ENCODE measurements at regions not wholly inside any gene's neighbourhood (a gene's known extent, or its start where the extent isn't known, plus 50 kb on each side); places are given as distances from the start of the nearest gene placed in this dataset.

DNA sequence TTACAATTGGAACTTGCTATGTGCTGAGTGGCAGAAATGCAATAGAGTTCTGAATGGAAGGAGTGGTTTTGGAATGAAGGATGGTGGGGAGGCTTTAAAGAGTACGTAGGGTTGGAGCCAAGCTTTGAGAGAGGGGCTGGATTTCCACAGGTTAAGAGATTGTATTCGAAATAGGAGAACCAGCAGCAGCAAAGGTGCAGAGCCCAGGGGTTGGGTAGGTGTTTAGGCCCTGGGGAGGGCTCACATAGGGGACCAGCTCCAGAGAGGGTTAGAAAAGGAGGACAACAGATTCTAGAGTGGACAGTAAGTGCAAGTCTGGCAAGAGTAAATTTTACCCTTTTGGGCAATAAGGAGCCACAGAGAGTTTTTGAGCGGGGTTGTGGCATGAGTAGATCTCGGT, 297.2 kb downstream of the RPS24 start:
- TF ChIP-seq, protein P1, sequence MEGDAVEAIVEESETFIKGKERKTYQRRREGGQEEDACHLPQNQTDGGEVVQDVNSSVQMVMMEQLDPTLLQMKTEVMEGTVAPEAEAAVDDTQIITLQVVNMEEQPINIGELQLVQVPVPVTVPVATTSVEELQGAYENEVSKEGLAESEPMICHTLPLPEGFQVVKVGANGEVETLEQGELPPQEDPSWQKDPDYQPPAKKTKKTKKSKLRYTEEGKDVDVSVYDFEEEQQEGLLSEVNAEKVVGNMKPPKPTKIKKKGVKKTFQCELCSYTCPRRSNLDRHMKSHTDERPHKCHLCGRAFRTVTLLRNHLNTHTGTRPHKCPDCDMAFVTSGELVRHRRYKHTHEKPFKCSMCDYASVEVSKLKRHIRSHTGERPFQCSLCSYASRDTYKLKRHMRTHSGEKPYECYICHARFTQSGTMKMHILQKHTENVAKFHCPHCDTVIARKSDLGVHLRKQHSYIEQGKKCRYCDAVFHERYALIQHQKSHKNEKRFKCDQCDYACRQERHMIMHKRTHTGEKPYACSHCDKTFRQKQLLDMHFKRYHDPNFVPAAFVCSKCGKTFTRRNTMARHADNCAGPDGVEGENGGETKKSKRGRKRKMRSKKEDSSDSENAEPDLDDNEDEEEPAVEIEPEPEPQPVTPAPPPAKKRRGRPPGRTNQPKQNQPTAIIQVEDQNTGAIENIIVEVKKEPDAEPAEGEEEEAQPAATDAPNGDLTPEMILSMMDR (IDR thresholded peaks at IDR 0.05; ENCODE audit: control extremely low read depth, extremely low read depth), result no peak
- 87 to 94% methylated on average over 4 of the region's 4 CpGs for WGBS, 2 donors
- H3K27ac ChIP-seq (ENCODE audit: low read depth in 1 of 2, low read length in 1 of 2), result no peak overlapping the region
- no peaks in the 10 kb centered on the region for H3K27me3 ChIP-seq (ENCODE audit: control insufficient read depth in 3 of 3, insufficient read depth in 3 of 3, low read length in 2 of 3)
- peaks cover 0 to 4% (median 0%) of the 10 kb centered on the region in 5 donors for H3K4me1 ChIP-seq (ENCODE audit: control insufficient read depth in 5 of 5, insufficient read depth in 5 of 5, low read length in 5 of 5)
- H3K4me3 ChIP-seq, result no peak overlapping the region
- no peak overlapping the region for H3K9ac ChIP-seq (ENCODE audit: insufficient read depth in 1 of 2, low read length in 2 of 2)
- ATAC-seq (ENCODE audit: insufficient read depth, low FRiP score), result no peak
- no peak for DNase-seq
- H3K36me3 ChIP-seq (ENCODE audit: control insufficient read depth in 4 of 4, insufficient read depth in 4 of 4, low read length in 4 of 4), result no peaks in the 10 kb centered on the region
- peaks cover 2 to 5% (median 4%) of the 10 kb centered on the region in 4 donors for H3K9me3 ChIP-seq (ENCODE audit: control insufficient read depth in 4 of 4, insufficient read depth in 3 of 4, low read length in 3 of 4)

DNA sequence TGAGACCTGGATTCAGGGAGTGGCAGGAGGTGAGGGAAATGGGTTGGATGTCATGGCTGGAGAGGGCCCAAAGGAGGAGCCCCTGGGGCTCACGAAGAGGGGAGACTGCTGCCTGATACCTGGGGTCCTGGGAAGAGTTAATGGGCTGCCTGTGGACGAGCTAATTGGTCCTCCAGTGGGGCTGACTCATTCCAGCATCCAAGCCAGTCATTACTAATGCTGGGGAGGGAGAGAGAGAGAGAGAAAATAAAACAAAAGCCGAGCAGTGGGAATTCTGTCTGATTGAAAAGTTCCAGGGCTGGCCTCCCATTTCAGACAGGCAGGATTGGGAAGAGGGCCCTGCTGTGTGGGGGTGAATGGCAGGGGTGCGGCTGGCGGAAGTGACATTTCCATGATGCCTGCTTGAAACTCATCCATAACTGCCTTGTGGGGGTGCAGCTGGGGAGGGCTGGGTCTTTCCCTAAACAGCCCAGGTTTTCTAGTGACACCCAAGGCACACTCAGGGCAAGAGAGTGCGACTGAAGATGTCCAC, 297.8 kb downstream of the RPS24 start:
- H3K4me3 ChIP-seq, result no peak overlapping the region
- peaks cover 1 to 5% (median 3%) of the 10 kb centered on the region in 4 donors for H3K9me3 ChIP-seq (ENCODE audit: control insufficient read depth in 4 of 4, insufficient read depth in 3 of 4, low read length in 3 of 4)
- TF ChIP-seq, protein P1 (IDR thresholded peaks at IDR 0.05; ENCODE audit: control extremely low read depth, extremely low read depth), result no peak
- H3K4me1 ChIP-seq (ENCODE audit: control insufficient read depth in 5 of 5, insufficient read depth in 5 of 5, low read length in 5 of 5), result peaks cover 0 to 8% (median 0%) of the 10 kb centered on the region in 5 donors
- no peaks in the 10 kb centered on the region for H3K27me3 ChIP-seq (ENCODE audit: control insufficient read depth in 3 of 3, insufficient read depth in 3 of 3, low read length in 2 of 3)
- no peaks in the 10 kb centered on the region for H3K36me3 ChIP-seq (ENCODE audit: control insufficient read depth in 4 of 4, insufficient read depth in 4 of 4, low read length in 4 of 4)
- ATAC-seq (ENCODE audit: insufficient read depth, low FRiP score) (no peak), DNase-seq (no peak)
- no peak overlapping the region for H3K27ac ChIP-seq (ENCODE audit: low read depth in 1 of 2, low read length in 1 of 2)
- H3K9ac ChIP-seq (ENCODE audit: insufficient read depth in 1 of 2, low read length in 2 of 2), result no peak overlapping the region
- WGBS, 2 donors, result 80 to 84% methylated on average over 6 of the region's 6 CpGs

DNA sequence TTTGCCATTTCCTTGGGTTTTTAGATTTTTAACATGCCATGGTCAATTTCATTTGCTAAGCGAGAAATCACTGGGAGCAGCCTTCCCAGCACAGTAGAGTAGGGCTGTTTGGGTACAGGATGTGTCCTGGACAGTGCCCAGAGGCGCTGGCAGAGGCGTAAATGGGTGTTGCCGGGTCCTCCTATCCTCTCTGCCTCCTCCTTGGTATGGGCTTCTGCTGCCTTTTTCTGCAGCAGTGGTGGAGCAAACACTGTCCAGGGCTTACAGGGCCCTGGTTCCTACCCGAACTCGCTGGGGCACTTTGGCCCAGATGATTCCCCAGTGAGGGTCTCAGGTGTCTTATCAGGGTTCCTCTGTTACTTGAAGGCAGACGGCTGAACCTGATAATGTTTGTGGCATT, 298.3 kb downstream of the RPS24 start:
- Histone ChIP-seq H3K36me3 (ENCODE audit: control insufficient read depth in 4 of 4, insufficient read depth in 4 of 4, low read length in 4 of 4) (no peaks in the 10 kb centered on the region), H3K9ac (ENCODE audit: insufficient read depth in 1 of 2, low read length in 2 of 2) (no peak overlapping the region), H3K4me1 (ENCODE audit: control insufficient read depth in 5 of 5, insufficient read depth in 5 of 5, low read length in 5 of 5) (peaks cover 0 to 11% (median 0%) of the 10 kb centered on the region in 5 donors), H3K9me3 (ENCODE audit: control insufficient read depth in 4 of 4, insufficient read depth in 3 of 4, low read length in 3 of 4) (peaks cover 0 to 5% (median 2%) of the 10 kb centered on the region in 4 donors), H3K27me3 (ENCODE audit: control insufficient read depth in 3 of 3, insufficient read depth in 3 of 3, low read length in 2 of 3) (no peaks in the 10 kb centered on the region), H3K27ac (ENCODE audit: low read depth in 1 of 2, low read length in 1 of 2) (no peak overlapping the region), H3K4me3 (no peak overlapping the region)
- 90 to 93% methylated on average over 7 of the region's 7 CpGs for WGBS, 2 donors
- no peak for ATAC-seq (ENCODE audit: insufficient read depth, low FRiP score)
- TF ChIP-seq, protein P1 (IDR thresholded peaks at IDR 0.05; ENCODE audit: control extremely low read depth, extremely low read depth), result no peak
- no peak for DNase-seq

DNA sequence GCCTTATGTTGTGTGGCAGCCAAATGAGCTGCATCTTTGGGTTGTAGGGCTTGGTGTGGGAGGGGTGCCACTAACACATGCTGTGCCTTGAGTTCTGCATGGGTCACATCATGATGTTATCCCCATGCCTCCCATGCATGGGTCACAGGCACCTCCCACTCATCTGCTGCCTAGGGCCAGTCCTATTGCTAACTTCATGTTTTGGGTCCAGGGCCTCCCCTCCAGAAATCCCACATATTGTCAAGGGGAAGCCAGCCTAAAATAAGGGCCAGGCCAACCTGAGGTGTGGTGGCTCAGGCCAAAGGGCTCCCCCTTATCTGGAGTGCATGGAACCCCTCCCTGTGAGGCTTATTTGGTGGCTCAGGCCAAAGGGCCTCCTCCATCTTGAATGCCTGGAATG, 299.0 kb downstream of the RPS24 start:
- H3K27me3 ChIP-seq (ENCODE audit: control insufficient read depth in 3 of 3, insufficient read depth in 3 of 3, low read length in 2 of 3), result no peaks in the 10 kb centered on the region

More for the DNA sequence above, 299.0 kb downstream of the RPS24 start:
- DNase-seq (no peak), ATAC-seq (ENCODE audit: insufficient read depth, low FRiP score) (no peak)
- TF ChIP-seq, protein P1 (IDR thresholded peaks at IDR 0.05; ENCODE audit: control extremely low read depth, extremely low read depth), result no peak
- H3K27ac ChIP-seq (ENCODE audit: low read depth in 1 of 2, low read length in 1 of 2), result no peak overlapping the region
- peaks cover 0 to 2% (median 0%) of the 10 kb centered on the region in 4 donors for H3K9me3 ChIP-seq (ENCODE audit: control insufficient read depth in 4 of 4, insufficient read depth in 3 of 4, low read length in 3 of 4)
- H3K36me3 ChIP-seq (ENCODE audit: control insufficient read depth in 4 of 4, insufficient read depth in 4 of 4, low read length in 4 of 4), result no peaks in the 10 kb centered on the region
- peaks cover 0 to 11% (median 0%) of the 10 kb centered on the region in 5 donors for H3K4me1 ChIP-seq (ENCODE audit: control insufficient read depth in 5 of 5, insufficient read depth in 5 of 5, low read length in 5 of 5)
- no peak overlapping the region for H3K9ac ChIP-seq (ENCODE audit: insufficient read depth in 1 of 2, low read length in 2 of 2)
- H3K4me3 ChIP-seq, result no peak overlapping the region

Measured in lung (tissue), 11 donors.